GM12878 (cell line): ENCODE measurements at regions not wholly inside any gene's neighbourhood (a gene's known extent, or its start where the extent isn't known, plus 50 kb on each side); places are given as distances from the start of the nearest gene placed in this dataset.

ENCODE experiments used
- ATAC-seq: fragments of 200-7000 bp; cut with Tn5 transposase; 3 replicates; pipeline ENCODE4 v1.9.1; 2020; ENCODE audit warnings: mild to moderate bottlenecking, moderate library complexity
- BruUV-seq: library from RNA; stranded (reverse); fragments of 400-500 nt; replicated peaks from 2 replicates; lab custom pipeline; 2021; lab: Mats Ljungman, UMichigan
- CTCF ChIA-PET: fragments of 300-600 bp; sonication (Branson Sonifier 250); formaldehyde crosslinking; extraction: SDS; loops from one replicate; lab custom pipeline; 2021; ENCODE audit warnings: inconsistent platforms; lab: Yijun Ruan, JAX
- POLR2A ChIA-PET: fragments of 350-600 bp; formaldehyde crosslinking; extraction: SDS; loops from one replicate; lab custom pipeline; 2021; ENCODE audit warnings: inconsistent platforms; lab: Charles Lee
- RAD21 ChIA-PET: fragments of 300-600 bp; sonication (Branson Sonifier 250); formaldehyde crosslinking; loops from one replicate; lab custom pipeline; 2023; ENCODE audit warnings: antibody characterized with exemption; ENCODE audit not compliant: unreplicated experiment; lab: Charles Lee
- SMC1A ChIA-PET: fragments of 300-600 bp; sonication (Branson Sonifier 250); formaldehyde crosslinking; loops from one replicate; lab custom pipeline; 2023; ENCODE audit not compliant: unreplicated experiment, uncharacterized antibody; lab: Charles Lee
- DNase-seq: peaks from one replicate; pipeline ENCODE4 v3.0.0-alpha.2; 2011; ENCODE audit warnings: low read depth, low spot score
- FAIRE-seq: peaks from 3 replicates; lab custom pipeline; 2011; peaks lifted over from hg19 to GRCh38; lab: Jason Lieb, UNC
- H2AFZ ChIP-seq: 2 replicates; pipeline ENCODE4 v1.6.0; 2011; ENCODE audit warnings: low read depth, low read length, control low read depth; ENCODE audit not compliant: control insufficient read depth
- H3K27ac ChIP-seq: 2 replicates; pipeline ENCODE4 v1.5.1; 2011; ENCODE audit warnings: control low read depth; ENCODE audit not compliant: control insufficient read depth, insufficient read depth
- H3K27me3 ChIP-seq, 2 experiments: replicated peaks in 1 of 2; 2 replicates each; pipeline versions ENCODE4 v1.6.0 to v1.6.1; 2011; ENCODE audit warnings: low read length in 1 of 2; ENCODE audit not compliant: control insufficient read depth in 2 of 2, insufficient read depth in 2 of 2
- H3K36me3 ChIP-seq, 2 experiments: 2 replicates each; pipeline ENCODE4 v1.5.1; 2011; ENCODE audit warnings: low read length in 1 of 2; ENCODE audit not compliant: control insufficient read depth in 2 of 2, insufficient read depth in 2 of 2
- H3K4me1 ChIP-seq: 2 replicates; pipeline ENCODE4 v1.6.1; 2011; ENCODE audit warnings: mild to moderate bottlenecking, low read length, moderate library complexity, mixed read lengths; ENCODE audit not compliant: control insufficient read depth, insufficient read depth
- H3K4me2 ChIP-seq: 2 replicates; pipeline ENCODE4 v1.6.0; 2011; ENCODE audit warnings: control low read depth; ENCODE audit not compliant: control insufficient read depth, insufficient read depth
- H3K4me3 ChIP-seq: fragments of 200-600 bp; sonication (generic); 2 replicates; pipeline ENCODE4 v1.5.1; 2016
- H3K79me2 ChIP-seq: 2 replicates; pipeline ENCODE4 v1.6.0; 2011; ENCODE audit warnings: low read length; ENCODE audit not compliant: control insufficient read depth, insufficient read depth
- H3K9ac ChIP-seq: 2 replicates; pipeline ENCODE4 v1.8.0; 2011; ENCODE audit warnings: low read length, control low read depth, mixed read lengths; ENCODE audit not compliant: control insufficient read depth, insufficient read depth
- H3K9me3 ChIP-seq: replicated peaks from 3 replicates; pipeline ENCODE4 v1.5.1; 2011; ENCODE audit warnings: mild to moderate bottlenecking, low read length; ENCODE audit not compliant: control insufficient read depth, insufficient read depth
- H4K20me1 ChIP-seq: 2 replicates; pipeline ENCODE4 v1.6.0; 2011; ENCODE audit not compliant: control insufficient read depth, insufficient read depth
- ATF3 ChIP-seq: IDR thresholded peaks from 2 replicates; pipeline ENCODE4 v1.6.1; 2011; ENCODE audit warnings: low read depth, mild to moderate bottlenecking, low read length, moderate library complexity, borderline replicate concordance; ENCODE audit errors: extremely low read depth
- BCL11A ChIP-seq: IDR thresholded peaks from 2 replicates; pipeline ENCODE4 v1.6.1; 2011; ENCODE audit warnings: low read depth, low read length
- DPF2 ChIP-seq: fragments of 450-650 bp; IDR thresholded peaks from 2 replicates; pipeline ENCODE4 v1.6.1; 2017; ENCODE audit warnings: mild to moderate bottlenecking
- HDAC6 ChIP-seq: fragments of 200-600 bp; sonication (generic); IDR thresholded peaks from one replicate; pipeline ENCODE4 v1.8.0; 2017; ENCODE audit warnings: antibody characterized with exemption; ENCODE audit not compliant: unreplicated experiment
- IRF4 ChIP-seq: IDR thresholded peaks from 2 replicates; pipeline ENCODE4 v1.6.1; 2011; ENCODE audit warnings: low read depth, low read length
- MTA2 ChIP-seq: fragments of 450-650 bp; IDR thresholded peaks from 2 replicates; pipeline ENCODE4 v1.6.1; 2016; ENCODE audit warnings: low read depth, mild to moderate bottlenecking, moderate library complexity
- MYC ChIP-seq: IDR thresholded peaks from 2 replicates; pipeline ENCODE4 v1.6.1; 2011; ENCODE audit warnings: mild to moderate bottlenecking, low read length, moderate library complexity, inconsistent platforms; ENCODE audit not compliant: insufficient read depth, insufficient replicate concordance, insufficient read length, severe bottlenecking
- PBX3 ChIP-seq: IDR thresholded peaks from 2 replicates; pipeline ENCODE4 v1.6.1; 2011; ENCODE audit warnings: mild to moderate bottlenecking, low read depth, low read length, moderate library complexity; ENCODE audit not compliant: insufficient replicate concordance
- RUNX3 ChIP-seq: IDR thresholded peaks from 2 replicates; pipeline ENCODE4 v1.6.1; 2012; ENCODE audit warnings: low read length, inconsistent platforms
- SMAD5 ChIP-seq: IDR thresholded peaks from 2 replicates; pipeline ENCODE4 v1.6.1; 2016; ENCODE audit warnings: antibody characterized with exemption, low read depth
- STAT3 ChIP-seq: IDR thresholded peaks from 2 replicates; pipeline ENCODE4 v1.6.1; 2011; ENCODE audit warnings: low read depth, low read length, improper control_type of control experiment
- ZNF217 ChIP-seq: fragments of 450-650 bp; IDR thresholded peaks from 2 replicates; pipeline ENCODE4 v1.6.1; 2017; ENCODE audit warnings: antibody characterized with exemption, mild to moderate bottlenecking
- WGBS: methylation state at CpG from one replicate; pipeline ENCODE4 v1.1.6; 2016; ENCODE audit warnings: low lambda C conversion rate; ENCODE audit not compliant: insufficient replicate concordance, insufficient coverage; ENCODE audit errors: missing lambda C conversion rate; 5-methylcytosine and 5-hydroxymethylcytosine counted together
- in situ Hi-C: fragments of 300-500 bp; cut with MboI; formaldehyde crosslinking; loops from 9 replicates; pipeline ENCODE4 v1.14.3; 2018; ENCODE audit warnings: mixed read lengths
- intact Hi-C: fragments of 100-400 bp; cut with micrococcal nuclease; formaldehyde crosslinking; loops from one replicate; pipeline ENCODE4 v1.14.2; 2022; ENCODE audit not compliant: unreplicated experiment

GRCh38 chr6:71048320-71049164, 91.7 kb upstream of the B3GAT2 start:
- no peak overlapping the region for H2AFZ ChIP-seq
- H3K4me2 ChIP-seq, result no peak overlapping the region
- in situ Hi-C loops (no loop called here), intact Hi-C loops (no loop called here)
- no peak for DNase-seq
- H3K9me3 ChIP-seq, result no peaks in the 10 kb centered on the region
- POLR2A ChIA-PET, result no interaction called here
- RAD21 ChIA-PET, result no interaction called here
- no peak for ATAC-seq
- no peaks in the 10 kb centered on the region for H4K20me1 ChIP-seq
- no peak for FAIRE-seq
- CTCF ChIA-PET, result no interaction called here
- 32% methylated on average over 4 of the region's 4 CpGs for WGBS
- no peak overlapping the region for H3K9ac ChIP-seq
- H3K27me3 ChIP-seq, result no peaks in the 10 kb centered on the region
- H3K4me3 ChIP-seq, result no peak overlapping the region
- no peak for TF ChIP-seq BCL11A
- no peak for TF ChIP-seq MTA2
- no peak for TF ChIP-seq DPF2
- no peak for TF ChIP-seq STAT3
- TF ChIP-seq MYC, result no peak
- no peak for TF ChIP-seq HDAC6
- TF ChIP-seq IRF4, result no peak
- TF ChIP-seq RUNX3, result no peak
- TF ChIP-seq ZNF217, result no peak
- no peak for TF ChIP-seq ATF3
- no peak for TF ChIP-seq SMAD5
- no peak for TF ChIP-seq PBX3
- TF ChIP-seq, all 136 proteins: peak for 0
- Histone ChIP-seq H3K36me3 (no peaks in the 10 kb centered on the region), H3K27ac (no peak overlapping the region), H3K4me1 (no peaks in the 10 kb centered on the region), H3K79me2 (no peaks in the 10 kb centered on the region)
- SMC1A ChIA-PET, result no interaction called here
- BruUV-seq, result no TSS peak
